ENCODE measurements at regions not wholly inside any gene's neighbourhood (a gene's known extent, or its start where the extent isn't known, plus 50 kb on each side); places are given as distances from the start of the nearest gene placed in this dataset.

- peak; percentile 66 for DNase-seq (ENCODE audit: low read depth)
- no peak overlapping the region for H3K4me3 ChIP-seq (ENCODE audit: low read length)
- TF ChIP-seq CTCF (conservative IDR thresholded peaks at IDR 0.05; ENCODE audit: low read length): no peak
Measured at GRCh38 chr16:86353148-86353547, 157.2 kb upstream of the FOXF1 start.

GRCh38 chr16:86353948-86354347 is 156.4 kb upstream of the FOXF1 start:
- no peak for DNase-seq (ENCODE audit: low read depth)
- H3K4me3 ChIP-seq (ENCODE audit: low read length): no peak overlapping the region
- no peak for TF ChIP-seq CTCF (conservative IDR thresholded peaks at IDR 0.05; ENCODE audit: low read length)

- TF ChIP-seq CTCF (conservative IDR thresholded peaks at IDR 0.05; ENCODE audit: low read length): no peak
- DNase-seq (ENCODE audit: low read depth): peak; percentile 80
- H3K4me3 ChIP-seq (ENCODE audit: low read length): no peak overlapping the region
Measured at GRCh38 chr16:86354641-86355513, 155.4 kb upstream of the FOXF1 start.

- H3K4me3 ChIP-seq (ENCODE audit: low read length): no peak overlapping the region
- DNase-seq (ENCODE audit: low read depth): peak; percentile 93
- TF ChIP-seq CTCF (conservative IDR thresholded peaks at IDR 0.05; ENCODE audit: low read length): no peak
Measured at GRCh38 chr16:86355531-86355930, 154.8 kb upstream of the FOXF1 start.

- no peak for DNase-seq (ENCODE audit: low read depth)
- no peak overlapping the region for H3K4me3 ChIP-seq (ENCODE audit: low read length)
- TF ChIP-seq CTCF (conservative IDR thresholded peaks at IDR 0.05; ENCODE audit: low read length): no peak
Measured at GRCh38 chr16:86355951-86356350, 154.4 kb upstream of the FOXF1 start.

- no peak for TF ChIP-seq CTCF (conservative IDR thresholded peaks at IDR 0.05; ENCODE audit: low read length)
- H3K4me3 ChIP-seq (ENCODE audit: low read length): no peak overlapping the region
- no peak for DNase-seq (ENCODE audit: low read depth)
Measured at GRCh38 chr16:86356804-86357203, 153.5 kb upstream of the FOXF1 start.

- no peak overlapping the region for H3K4me3 ChIP-seq (ENCODE audit: low read length)
- no peak for DNase-seq (ENCODE audit: low read depth)
- TF ChIP-seq CTCF (conservative IDR thresholded peaks at IDR 0.05; ENCODE audit: low read length): no peak
Measured at GRCh38 chr16:86357303-86357702, 153.0 kb upstream of the FOXF1 start.
